ENCODE measurements at regions not wholly inside any gene's neighbourhood (a gene's known extent, or its start where the extent isn't known, plus 50 kb on each side); places are given as distances from the start of the nearest gene placed in this dataset.

DNA sequence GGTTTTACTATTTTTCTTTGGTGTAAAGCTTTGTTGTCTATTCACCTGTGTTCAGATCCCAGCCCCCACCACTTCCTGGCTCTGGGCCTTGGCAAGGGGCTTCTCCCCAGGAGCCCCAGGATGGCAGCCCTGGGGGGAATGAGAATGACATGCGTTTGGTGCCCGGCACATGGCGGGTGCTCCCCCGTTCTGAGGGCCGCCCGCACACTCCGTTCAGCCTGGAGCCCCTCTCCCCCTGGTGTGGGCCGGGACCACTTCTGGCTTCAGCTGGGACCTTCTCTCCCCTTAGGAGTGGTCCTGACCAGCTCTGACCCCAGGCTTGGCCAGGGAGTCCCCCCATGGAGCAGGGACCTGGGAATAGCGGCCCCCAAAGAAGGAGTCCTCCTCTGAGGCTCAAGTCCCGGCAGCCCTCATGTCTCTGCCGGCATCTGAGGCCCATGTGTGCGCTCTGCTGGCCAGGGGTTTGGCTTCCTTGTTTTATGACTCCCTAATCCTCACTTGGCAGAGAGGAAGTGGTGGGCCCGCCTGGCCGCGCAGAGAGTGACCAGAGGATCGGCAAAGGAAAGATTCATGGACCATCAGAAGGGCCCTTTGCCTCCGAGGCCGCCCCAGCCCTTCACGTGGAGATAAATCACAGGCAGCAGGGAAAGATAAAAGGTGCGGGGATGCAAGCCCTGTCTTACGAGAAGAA, 57.0 kb upstream of the LMX1B start:
- POLR2A ChIA-PET = no interaction called here
- CTCF ChIA-PET = interaction anchor here (0.8 to 5.6 kb wide), 5 partner anchors 15 to 213 kb away, joined by 5 to 101 read pairs (median 12); no protein-coding TSS in a partner anchor
- Histone ChIP-seq H3K4me3 (ENCODE audit: low read depth, low read length) (no peak overlapping the region), H3K27ac (ENCODE audit: low read depth, low read length) (no peak overlapping the region), H3K27me3 (ENCODE audit: control insufficient read depth, insufficient read depth, low read length) (peaks cover 11% of the 10 kb centered on the region), H3K9me3 (ENCODE audit: control insufficient read depth, insufficient read depth, low read length) (peaks cover 3% of the 10 kb centered on the region; the same call in 1 of the 2 replicates)
- TF ChIP-seq, protein P1, sequence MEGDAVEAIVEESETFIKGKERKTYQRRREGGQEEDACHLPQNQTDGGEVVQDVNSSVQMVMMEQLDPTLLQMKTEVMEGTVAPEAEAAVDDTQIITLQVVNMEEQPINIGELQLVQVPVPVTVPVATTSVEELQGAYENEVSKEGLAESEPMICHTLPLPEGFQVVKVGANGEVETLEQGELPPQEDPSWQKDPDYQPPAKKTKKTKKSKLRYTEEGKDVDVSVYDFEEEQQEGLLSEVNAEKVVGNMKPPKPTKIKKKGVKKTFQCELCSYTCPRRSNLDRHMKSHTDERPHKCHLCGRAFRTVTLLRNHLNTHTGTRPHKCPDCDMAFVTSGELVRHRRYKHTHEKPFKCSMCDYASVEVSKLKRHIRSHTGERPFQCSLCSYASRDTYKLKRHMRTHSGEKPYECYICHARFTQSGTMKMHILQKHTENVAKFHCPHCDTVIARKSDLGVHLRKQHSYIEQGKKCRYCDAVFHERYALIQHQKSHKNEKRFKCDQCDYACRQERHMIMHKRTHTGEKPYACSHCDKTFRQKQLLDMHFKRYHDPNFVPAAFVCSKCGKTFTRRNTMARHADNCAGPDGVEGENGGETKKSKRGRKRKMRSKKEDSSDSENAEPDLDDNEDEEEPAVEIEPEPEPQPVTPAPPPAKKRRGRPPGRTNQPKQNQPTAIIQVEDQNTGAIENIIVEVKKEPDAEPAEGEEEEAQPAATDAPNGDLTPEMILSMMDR (IDR thresholded peaks at IDR 0.05; ENCODE audit: low read depth, low read length) = no peak
- no peak for DNase-seq (ENCODE audit: low read depth, low spot score)

DNA sequence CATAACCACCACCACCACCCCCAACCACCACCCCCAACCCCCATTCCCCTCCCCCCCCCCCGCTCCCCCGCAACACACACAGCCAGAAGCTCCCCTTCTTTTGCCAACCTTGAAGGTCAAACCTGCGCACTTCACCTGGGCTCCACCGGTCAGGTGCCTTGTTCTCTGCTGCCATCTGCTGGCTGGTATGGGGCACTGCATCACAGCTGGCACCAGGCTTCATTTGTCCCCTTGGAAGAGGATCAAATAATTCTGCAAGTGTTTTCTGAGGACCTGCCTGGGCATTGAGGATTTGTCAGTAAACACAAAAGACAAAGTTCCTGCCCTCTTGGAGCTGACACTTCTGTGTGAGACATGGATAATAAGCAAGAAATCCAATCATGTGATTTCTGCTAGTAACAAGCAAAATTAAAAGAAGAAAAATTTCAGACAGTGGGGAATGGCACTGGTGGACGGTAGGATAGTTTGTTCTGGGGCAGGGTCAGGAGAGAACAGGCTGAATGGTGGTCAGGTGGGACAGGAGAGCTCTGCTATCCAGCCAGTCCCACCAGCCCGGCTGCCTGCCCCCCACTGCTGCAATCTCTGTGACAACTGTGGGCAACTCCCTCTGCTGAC, 55.6 kb upstream of the LMX1B start:
- Histone ChIP-seq H3K9me3 (ENCODE audit: control insufficient read depth, insufficient read depth, low read length) (peaks cover 3% of the 10 kb centered on the region; the same call in 1 of the 2 replicates), H3K27ac (ENCODE audit: low read depth, low read length) (no peak overlapping the region), H3K27me3 (ENCODE audit: control insufficient read depth, insufficient read depth, low read length) (peaks cover 24% of the 10 kb centered on the region), H3K4me3 (ENCODE audit: low read depth, low read length) (no peak overlapping the region)
- POLR2A ChIA-PET = no interaction called here
- TF ChIP-seq, protein P1 (IDR thresholded peaks at IDR 0.05; ENCODE audit: low read depth, low read length) = peak; percentile 96
- CTCF ChIA-PET = interaction anchor here (0.5 to 5.6 kb wide), 25 partner anchors 9 to 1632 kb away, joined by 3 to 101 read pairs (median 6); no protein-coding TSS in a partner anchor
- no peak for DNase-seq (ENCODE audit: low read depth, low spot score)

DNA sequence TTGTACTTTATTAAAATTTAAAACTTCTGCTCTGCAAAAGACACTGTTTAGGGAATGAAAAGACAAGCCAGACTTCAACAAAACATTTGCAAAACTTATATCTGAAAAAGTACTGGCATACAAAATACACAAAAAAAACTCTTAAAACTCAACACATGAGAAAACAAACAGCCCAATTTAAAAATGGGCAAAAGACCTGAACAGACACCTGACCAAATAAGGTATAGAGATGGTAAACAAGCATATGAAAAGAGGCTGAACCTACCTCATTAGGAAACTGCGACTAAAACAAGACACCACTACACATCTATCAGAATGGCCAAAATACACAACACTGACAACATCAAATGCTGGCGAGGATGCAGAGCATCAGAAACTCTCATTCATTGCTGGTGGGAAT, 54.4 kb upstream of the LMX1B start:
- CTCF ChIA-PET = interaction anchor here (1.0 to 2.1 kb wide), 4 partner anchors 18 to 61 kb away, joined by 3 to 9 read pairs (median 8); no protein-coding TSS in a partner anchor
- TF ChIP-seq, protein P1 (IDR thresholded peaks at IDR 0.05; ENCODE audit: low read depth, low read length) = no peak
- Histone ChIP-seq H3K9me3 (ENCODE audit: control insufficient read depth, insufficient read depth, low read length) (peaks cover 3% of the 10 kb centered on the region; the same call in 1 of the 2 replicates), H3K27me3 (ENCODE audit: control insufficient read depth, insufficient read depth, low read length) (peaks cover 31% of the 10 kb centered on the region), H3K4me3 (ENCODE audit: low read depth, low read length) (no peak overlapping the region), H3K27ac (ENCODE audit: low read depth, low read length) (no peak overlapping the region)
- no peak for DNase-seq (ENCODE audit: low read depth, low spot score)
- POLR2A ChIA-PET = no interaction called here

DNA sequence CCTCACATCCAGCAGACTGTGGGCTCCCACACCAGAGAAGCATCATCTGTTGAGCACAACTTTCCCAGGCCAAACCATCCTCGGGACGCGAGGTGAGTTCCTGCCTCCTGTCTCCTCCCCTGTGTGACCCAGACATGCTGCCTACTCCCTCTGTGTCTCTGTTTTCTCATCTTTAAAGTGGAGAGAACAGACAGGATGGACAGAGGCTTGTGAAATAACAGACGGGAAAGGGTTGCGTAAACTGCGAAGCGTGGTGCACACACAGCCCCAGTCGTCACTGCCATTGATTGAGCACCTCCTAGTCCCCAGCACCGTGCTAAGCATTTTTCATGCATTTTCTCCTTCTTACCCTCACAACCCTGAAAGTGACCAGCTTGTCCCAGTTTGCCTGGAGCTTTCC, 52.1 kb upstream of the LMX1B start:
- POLR2A ChIA-PET = no interaction called here
- H3K27me3 ChIP-seq (ENCODE audit: control insufficient read depth, insufficient read depth, low read length) = peaks cover 42% of the 10 kb centered on the region
- no peak for DNase-seq (ENCODE audit: low read depth, low spot score)
- TF ChIP-seq, protein P1 (IDR thresholded peaks at IDR 0.05; ENCODE audit: low read depth, low read length) = no peak
- H3K4me3 ChIP-seq (ENCODE audit: low read depth, low read length) = no peak overlapping the region
- no peak overlapping the region for H3K27ac ChIP-seq (ENCODE audit: low read depth, low read length)
- CTCF ChIA-PET = no interaction called here
- H3K9me3 ChIP-seq (ENCODE audit: control insufficient read depth, insufficient read depth, low read length) = no peaks in the 10 kb centered on the region

DNA sequence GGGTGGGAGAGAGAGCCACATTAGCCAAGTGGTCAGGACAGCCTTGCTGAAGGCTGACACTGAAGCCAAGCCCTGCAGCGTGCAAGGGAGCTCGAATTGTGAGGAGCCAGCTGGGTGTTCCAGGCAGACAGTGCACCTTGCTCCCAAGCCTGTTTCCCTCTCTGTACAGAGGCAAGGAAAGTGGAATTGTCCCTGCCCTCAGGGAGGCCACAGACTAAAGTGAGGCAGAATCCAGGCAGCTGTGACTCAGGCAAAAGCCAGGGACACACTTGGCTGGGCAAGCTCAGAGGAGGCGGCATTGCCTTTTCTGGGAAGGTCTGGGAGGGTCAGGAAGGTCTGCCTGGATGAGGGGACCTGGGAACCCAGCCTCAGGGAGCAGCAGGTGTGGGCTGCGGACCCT, 50.2 kb upstream of the LMX1B start:
- no peaks in the 10 kb centered on the region for H3K9me3 ChIP-seq (ENCODE audit: control insufficient read depth, insufficient read depth, low read length)
- no peak for DNase-seq (ENCODE audit: low read depth, low spot score)
- TF ChIP-seq, protein P1 (IDR thresholded peaks at IDR 0.05; ENCODE audit: low read depth, low read length) = no peak
- H3K27me3 ChIP-seq (ENCODE audit: control insufficient read depth, insufficient read depth, low read length) = peaks cover 40% of the 10 kb centered on the region
- no peak overlapping the region for H3K4me3 ChIP-seq (ENCODE audit: low read depth, low read length)
- ChIA-PET CTCF (no interaction called here), POLR2A (no interaction called here)
- H3K27ac ChIP-seq (ENCODE audit: low read depth, low read length) = no peak overlapping the region

Data from AG04450 (cell line).